ENCODE measurements at regions not wholly inside any gene's neighbourhood (a gene's known extent, or its start where the extent isn't known, plus 50 kb on each side); places are given as distances from the start of the nearest gene placed in this dataset.

DNA sequence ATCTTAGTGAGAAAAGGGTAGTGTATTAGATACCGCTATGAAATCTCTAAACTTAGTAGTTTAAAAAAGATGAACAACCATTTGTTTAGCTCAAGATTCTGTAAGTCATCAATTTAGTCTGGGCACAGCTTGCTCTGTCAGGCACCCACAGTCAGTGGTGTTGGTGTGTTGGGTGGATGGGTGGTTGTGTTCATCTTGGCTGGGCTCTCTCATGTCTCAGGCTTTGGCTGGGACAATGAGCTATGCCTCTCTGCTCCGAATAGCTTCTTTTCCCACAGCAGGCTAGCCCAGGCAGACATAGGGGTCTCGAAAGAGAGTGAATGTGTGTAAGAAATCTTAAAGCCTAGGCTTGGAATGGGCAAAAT, 127.0 kb upstream of the GATB start:
- H3F3A ChIP-seq (ENCODE audit: control insufficient read depth, insufficient read depth): no peaks in the 10 kb centered on the region
- H4K20me1 ChIP-seq (ENCODE audit: control insufficient read depth, insufficient read depth, low read depth, low read length): no peaks in the 10 kb centered on the region
- TF ChIP-seq, protein P1, sequence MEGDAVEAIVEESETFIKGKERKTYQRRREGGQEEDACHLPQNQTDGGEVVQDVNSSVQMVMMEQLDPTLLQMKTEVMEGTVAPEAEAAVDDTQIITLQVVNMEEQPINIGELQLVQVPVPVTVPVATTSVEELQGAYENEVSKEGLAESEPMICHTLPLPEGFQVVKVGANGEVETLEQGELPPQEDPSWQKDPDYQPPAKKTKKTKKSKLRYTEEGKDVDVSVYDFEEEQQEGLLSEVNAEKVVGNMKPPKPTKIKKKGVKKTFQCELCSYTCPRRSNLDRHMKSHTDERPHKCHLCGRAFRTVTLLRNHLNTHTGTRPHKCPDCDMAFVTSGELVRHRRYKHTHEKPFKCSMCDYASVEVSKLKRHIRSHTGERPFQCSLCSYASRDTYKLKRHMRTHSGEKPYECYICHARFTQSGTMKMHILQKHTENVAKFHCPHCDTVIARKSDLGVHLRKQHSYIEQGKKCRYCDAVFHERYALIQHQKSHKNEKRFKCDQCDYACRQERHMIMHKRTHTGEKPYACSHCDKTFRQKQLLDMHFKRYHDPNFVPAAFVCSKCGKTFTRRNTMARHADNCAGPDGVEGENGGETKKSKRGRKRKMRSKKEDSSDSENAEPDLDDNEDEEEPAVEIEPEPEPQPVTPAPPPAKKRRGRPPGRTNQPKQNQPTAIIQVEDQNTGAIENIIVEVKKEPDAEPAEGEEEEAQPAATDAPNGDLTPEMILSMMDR (IDR thresholded peaks at IDR 0.05; ENCODE audit: low read depth, low read length, poor library complexity, severe bottlenecking): no peak
- TF ChIP-seq EZH2phosphoT487 (IDR thresholded peaks at IDR 0.05; ENCODE audit: borderline replicate concordance, low read length): no peak
- H3K27ac ChIP-seq (ENCODE audit: low read depth, low read length): no peak overlapping the region
- H3K4me1 ChIP-seq (ENCODE audit: control insufficient read depth, low read length): no peaks in the 10 kb centered on the region
- H3K4me2 ChIP-seq (ENCODE audit: low read length): no peak overlapping the region
- H3K9me3 ChIP-seq (ENCODE audit: control insufficient read depth, insufficient read depth, low read length): no peaks in the 10 kb centered on the region
- H3K27me3 ChIP-seq (ENCODE audit: control insufficient read depth, low read length): no peaks in the 10 kb centered on the region
- no peaks in the 10 kb centered on the region for H3K36me3 ChIP-seq (ENCODE audit: control insufficient read depth, low read length)
- H3K9me2 ChIP-seq (replicated peaks; ENCODE audit: control insufficient read depth, low read length): no peaks in the 10 kb centered on the region
- H3K79me2 ChIP-seq (ENCODE audit: control insufficient read depth, low read length): no peaks in the 10 kb centered on the region
- H3K4me3 ChIP-seq (ENCODE audit: low read length): no peak overlapping the region

DNA sequence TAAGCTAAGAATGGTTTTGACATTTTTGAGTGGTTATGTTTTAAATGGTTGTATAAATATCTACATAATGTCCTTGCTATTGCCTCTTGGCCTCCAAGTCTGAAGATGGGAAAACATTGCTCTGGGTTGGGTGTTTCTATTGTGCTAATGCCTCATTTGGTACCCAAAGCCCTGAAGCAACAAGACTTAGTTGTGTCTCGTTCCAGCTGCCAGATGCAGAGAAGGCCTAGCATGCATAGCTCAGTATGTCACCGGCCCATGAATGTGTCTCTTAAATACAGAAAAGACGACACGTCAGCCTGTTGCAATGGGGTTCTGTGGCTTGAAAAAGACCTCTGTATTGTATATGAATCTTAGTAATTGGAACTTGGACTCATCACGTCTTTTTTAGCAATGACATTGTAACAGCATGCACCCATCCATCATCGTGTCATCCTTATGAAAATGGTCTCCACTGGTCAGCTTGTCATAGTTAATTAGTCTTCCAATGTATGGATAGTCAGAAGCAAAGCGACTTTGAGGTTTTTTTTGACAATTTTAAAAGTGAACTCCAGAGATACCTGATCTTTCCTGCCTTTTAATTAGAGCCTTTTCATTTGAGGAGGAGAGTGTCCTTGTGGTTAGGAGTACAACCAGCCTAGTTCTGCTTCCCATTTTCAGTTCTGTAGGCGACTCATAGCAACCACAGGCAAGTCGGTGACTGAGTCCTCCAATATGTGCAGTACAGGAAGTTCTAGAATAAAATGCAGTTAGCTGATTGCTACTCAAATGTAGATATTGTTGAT, 126.4 kb upstream of the GATB start:
- TF ChIP-seq EZH2phosphoT487 (IDR thresholded peaks at IDR 0.05; ENCODE audit: borderline replicate concordance, low read length): no peak
- TF ChIP-seq, protein P1 (IDR thresholded peaks at IDR 0.05; ENCODE audit: low read depth, low read length, poor library complexity, severe bottlenecking): no peak
- H3K4me2 ChIP-seq (ENCODE audit: low read length): no peak overlapping the region
- H3F3A ChIP-seq (ENCODE audit: control insufficient read depth, insufficient read depth): no peaks in the 10 kb centered on the region

DNA sequence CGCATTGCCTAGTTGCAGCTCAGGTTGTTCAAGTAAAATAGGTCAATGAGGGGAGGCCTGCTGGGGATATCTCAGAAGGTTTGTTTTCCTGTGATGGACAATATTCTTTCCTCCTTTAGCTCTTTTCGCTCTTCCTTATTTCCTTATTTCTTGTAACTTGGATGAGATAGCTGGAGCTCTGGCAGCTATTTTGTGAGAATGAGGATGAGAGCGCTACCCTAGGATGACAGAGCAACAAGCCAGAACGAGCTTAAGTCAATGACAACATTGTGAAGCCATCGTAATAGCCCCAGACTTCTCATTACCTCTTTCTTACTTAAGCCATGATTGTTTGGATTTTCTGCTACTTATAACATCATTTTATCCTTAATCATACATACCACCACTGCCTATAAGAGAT, 124.3 kb upstream of the GATB start:
- Histone ChIP-seq H3K9me3 (ENCODE audit: control insufficient read depth, insufficient read depth, low read length) (no peaks in the 10 kb centered on the region), H3K79me2 (ENCODE audit: control insufficient read depth, low read length) (no peaks in the 10 kb centered on the region)
- TF ChIP-seq EZH2phosphoT487 (IDR thresholded peaks at IDR 0.05; ENCODE audit: borderline replicate concordance, low read length): no peak
- TF ChIP-seq, protein P1 (IDR thresholded peaks at IDR 0.05; ENCODE audit: low read depth, low read length, poor library complexity, severe bottlenecking): no peak

More for the DNA sequence above, 126.4 kb upstream of the GATB start:
- Histone ChIP-seq H3K9me2 (replicated peaks; ENCODE audit: control insufficient read depth, low read length) (no peaks in the 10 kb centered on the region), H4K20me1 (ENCODE audit: control insufficient read depth, insufficient read depth, low read depth, low read length) (no peaks in the 10 kb centered on the region), H3K79me2 (ENCODE audit: control insufficient read depth, low read length) (no peaks in the 10 kb centered on the region), H3K27me3 (ENCODE audit: control insufficient read depth, low read length) (no peaks in the 10 kb centered on the region), H3K36me3 (ENCODE audit: control insufficient read depth, low read length) (no peaks in the 10 kb centered on the region), H3K27ac (ENCODE audit: low read depth, low read length) (no peak overlapping the region), H3K4me3 (ENCODE audit: low read length) (no peak overlapping the region), H3K9me3 (ENCODE audit: control insufficient read depth, insufficient read depth, low read length) (no peaks in the 10 kb centered on the region), H3K4me1 (ENCODE audit: control insufficient read depth, low read length) (no peaks in the 10 kb centered on the region)

More for the DNA sequence above, 124.3 kb upstream of the GATB start:
- Histone ChIP-seq H3F3A (ENCODE audit: control insufficient read depth, insufficient read depth) (no peaks in the 10 kb centered on the region), H3K9me2 (replicated peaks; ENCODE audit: control insufficient read depth, low read length) (no peaks in the 10 kb centered on the region), H3K36me3 (ENCODE audit: control insufficient read depth, low read length) (no peaks in the 10 kb centered on the region), H4K20me1 (ENCODE audit: control insufficient read depth, insufficient read depth, low read depth, low read length) (no peaks in the 10 kb centered on the region), H3K27ac (ENCODE audit: low read depth, low read length) (no peak overlapping the region), H3K4me2 (ENCODE audit: low read length) (no peak overlapping the region), H3K27me3 (ENCODE audit: control insufficient read depth, low read length) (no peaks in the 10 kb centered on the region), H3K4me1 (ENCODE audit: control insufficient read depth, low read length) (no peaks in the 10 kb centered on the region), H3K4me3 (ENCODE audit: low read length) (no peak overlapping the region)

Data from DOHH2 (cell line).